Keratinocyte (primary cell): ENCODE measurements at regions not wholly inside any gene's neighbourhood (a gene's known extent, or its start where the extent isn't known, plus 50 kb on each side); places are given as distances from the start of the nearest gene placed in this dataset.

Source experiments
- DNase-seq: peaks from one replicate; pipeline ENCODE4 v3.0.0-alpha.2; 2011; ENCODE audit warnings: low read depth, missing footprints, low spot score
- FAIRE-seq: peaks from 2 replicates; lab custom pipeline; 2011; peaks lifted over from hg19 to GRCh38; lab: Jason Lieb, UNC
- H2AFZ ChIP-seq: 2 replicates; pipeline ENCODE4 v1.6.0; 2012; ENCODE audit warnings: low read length, control low read depth, inconsistent platforms; ENCODE audit not compliant: control insufficient read depth
- H3K27ac ChIP-seq: 2 replicates; pipeline ENCODE4 v1.5.1; 2011; ENCODE audit warnings: low read length; ENCODE audit not compliant: control insufficient read depth, insufficient read depth
- H3K27me3 ChIP-seq: 3 replicates; pipeline ENCODE4 v1.6.0; 2011; ENCODE audit warnings: low read length; ENCODE audit not compliant: control insufficient read depth, insufficient read depth; ENCODE audit errors: extremely low read depth
- H3K36me3 ChIP-seq, 2 experiments: 2 replicates in 1 of 2; 3 replicates in 1 of 2; pipeline ENCODE4 v1.5.1; 2011; ENCODE audit warnings: low read length in 2 of 2, mild to moderate bottlenecking in 1 of 2; ENCODE audit not compliant: control insufficient read depth in 2 of 2, insufficient read depth in 2 of 2; ENCODE audit errors: extremely low read depth in 1 of 2
- H3K4me1 ChIP-seq: 3 replicates; pipeline ENCODE4 v1.5.1; 2011; ENCODE audit warnings: low read length; ENCODE audit not compliant: control insufficient read depth, insufficient read depth; ENCODE audit errors: extremely low read depth
- H3K4me2 ChIP-seq: 3 replicates; pipeline ENCODE4 v1.6.0; 2011; ENCODE audit warnings: low read depth, low read length; ENCODE audit not compliant: control insufficient read depth, insufficient read depth; ENCODE audit errors: extremely low read depth
- H3K4me3 ChIP-seq, 3 experiments: fragments of 200-600 bp in 1 of 3; sonication (generic) in 1 of 3; 2 replicates in 2 of 3; 3 replicates in 1 of 3; pipeline ENCODE4 v1.5.1; 2011 to 2016; ENCODE audit warnings: low read length in 3 of 3, mild to moderate bottlenecking in 3 of 3, control low read depth in 2 of 3, inconsistent platforms in 1 of 3, low read depth in 1 of 3, mixed read lengths in 1 of 3, mixed run types in 1 of 3, moderate library complexity in 1 of 3; ENCODE audit not compliant: control insufficient read depth in 2 of 3, insufficient read depth in 2 of 3; ENCODE audit errors: extremely low read depth in 1 of 3
- H3K79me2 ChIP-seq: 2 replicates; pipeline ENCODE4 v1.6.0; 2012; ENCODE audit warnings: low read length; ENCODE audit not compliant: control insufficient read depth, insufficient read depth
- H3K9ac ChIP-seq: 3 replicates; pipeline ENCODE4 v1.6.0; 2011; ENCODE audit warnings: low read length; ENCODE audit not compliant: control insufficient read depth, insufficient read depth; ENCODE audit errors: extremely low read depth
- H3K9me1 ChIP-seq: 3 replicates; pipeline ENCODE4 v1.6.0; 2011; ENCODE audit warnings: low read length; ENCODE audit not compliant: control insufficient read depth, insufficient read depth; ENCODE audit errors: extremely low read depth
- H3K9me3 ChIP-seq: 2 replicates; pipeline ENCODE4 v1.5.1; 2012; ENCODE audit warnings: low read depth, low read length; ENCODE audit not compliant: control insufficient read depth
- H4K20me1 ChIP-seq: 3 replicates; pipeline ENCODE4 v1.6.0; 2011; ENCODE audit warnings: low read length; ENCODE audit not compliant: control insufficient read depth, insufficient read depth; ENCODE audit errors: extremely low read depth
- CTCF ChIP-seq, 3 experiments: IDR thresholded peaks in 1 of 3; conservative IDR thresholded peaks in 1 of 3; optimal IDR thresholded peaks in 1 of 3; 2 replicates in 2 of 3; 3 replicates in 1 of 3; pipeline versions ENCODE3 to v1.5.1; 2011; ENCODE audit warnings: low read length in 3 of 3, mild to moderate bottlenecking in 3 of 3, moderate library complexity in 2 of 3, control low read depth in 1 of 3, inconsistent platforms in 1 of 3; ENCODE audit not compliant: insufficient read depth in 2 of 3; ENCODE audit errors: extremely low read depth in 1 of 3
- EZH2 ChIP-seq: IDR thresholded peaks from one replicate; pipeline ENCODE4 v1.6.1; 2012; ENCODE audit warnings: inconsistent platforms, mild to moderate bottlenecking, low read length, moderate library complexity
- dilution Hi-C: fragments of 300-500 bp; cut with MboI; formaldehyde crosslinking; loops from one replicate; pipeline ENCODE4 v1.7.0; 2020; ENCODE audit warnings: low sequenced_read_pairs; ENCODE audit not compliant: extremely low pct_ligation_motif_present

GRCh38 chr2:19697131-19697530 is 204.7 kb downstream of the TTC32 start:
- no peak for DNase-seq

GRCh38 chr2:19695706-19696105 is 206.1 kb downstream of the TTC32 start:
- H3K79me2 ChIP-seq = no peaks in the 10 kb centered on the region
- no peaks in the 10 kb centered on the region for H3K27me3 ChIP-seq
- no peaks in the 10 kb centered on the region for H3K36me3 ChIP-seq
- no peaks in the 10 kb centered on the region for H3K4me1 ChIP-seq
- no peak overlapping the region for H3K27ac ChIP-seq
- no peak overlapping the region for H3K4me3 ChIP-seq
- no peak overlapping the region for H3K9ac ChIP-seq
- H3K9me3 ChIP-seq = no peaks in the 10 kb centered on the region
- TF ChIP-seq EZH2 (no peak), CTCF (optimal IDR thresholded peaks at IDR 0.05 in 1 of 3, IDR thresholded peaks at IDR 0.05 in 1 of 3, conservative IDR thresholded peaks at IDR 0.05 in 1 of 3; ENCODE audit: extremely low read depth in 1 of 3, insufficient read depth in 2 of 3, low read length in 3 of 3) (no peak)
- no peak overlapping the region for H3K4me2 ChIP-seq
- dilution Hi-C loops = no loop called here
- FAIRE-seq = no peak
- H2AFZ ChIP-seq = no peak overlapping the region
- no peaks in the 10 kb centered on the region for H4K20me1 ChIP-seq
- no peak for DNase-seq
- H3K9me1 ChIP-seq = no peaks in the 10 kb centered on the region

More at GRCh38 chr2:19697131-19697530, 204.7 kb downstream of the TTC32 start:
- H4K20me1 ChIP-seq = no peaks in the 10 kb centered on the region
- H3K4me1 ChIP-seq = no peaks in the 10 kb centered on the region
- no peak overlapping the region for H3K9ac ChIP-seq
- no peaks in the 10 kb centered on the region for H3K79me2 ChIP-seq
- no peaks in the 10 kb centered on the region for H3K9me1 ChIP-seq
- H3K36me3 ChIP-seq = no peaks in the 10 kb centered on the region
- H3K9me3 ChIP-seq = no peaks in the 10 kb centered on the region
- H3K27ac ChIP-seq = no peak overlapping the region
- TF ChIP-seq CTCF (optimal IDR thresholded peaks at IDR 0.05 in 1 of 3, IDR thresholded peaks at IDR 0.05 in 1 of 3, conservative IDR thresholded peaks at IDR 0.05 in 1 of 3; ENCODE audit: extremely low read depth in 1 of 3, insufficient read depth in 2 of 3, low read length in 3 of 3) (no peak), EZH2 (no peak)
- H3K4me3 ChIP-seq = no peak overlapping the region
- no peak overlapping the region for H2AFZ ChIP-seq
- H3K4me2 ChIP-seq = no peak overlapping the region
- H3K27me3 ChIP-seq = no peaks in the 10 kb centered on the region
- dilution Hi-C loops = no loop called here
- no peak for FAIRE-seq
